Neural progenitor cell (in vitro differentiated cells): ENCODE measurements at regions not wholly inside any gene's neighbourhood (a gene's known extent, or its start where the extent isn't known, plus 50 kb on each side); places are given as distances from the start of the nearest gene placed in this dataset.

Source experiments
- CTCF ChIP-seq: fragments of 200-600 bp; sonication (generic); IDR thresholded peaks from 2 replicates; pipeline ENCODE4 v1.5.1; 2017; ENCODE audit warnings: antibody characterized with exemption, mild to moderate bottlenecking
- EZH2 ChIP-seq: fragments of 200-600 bp; sonication (generic); IDR thresholded peaks from 2 replicates; pipeline ENCODE4 v1.6.1; 2017; ENCODE audit warnings: antibody characterized with exemption, mild to moderate bottlenecking, moderate library complexity
- EZH2phosphoT487 ChIP-seq: fragments of 200-600 bp; sonication (generic); IDR thresholded peaks from 2 replicates; pipeline ENCODE4 v1.6.1; 2017; ENCODE audit warnings: antibody characterized with exemption

GRCh38 chr16:51544851-51545467 lies 393.9 kb upstream of the SALL1 start:
- TF ChIP-seq CTCF (no peak), EZH2 (no peak), EZH2phosphoT487 (no peak)
